H1 (cell line): ENCODE measurements at regions not wholly inside any gene's neighbourhood (a gene's known extent, or its start where the extent isn't known, plus 50 kb on each side); places are given as distances from the start of the nearest gene placed in this dataset.

Experiments
- CTCF ChIA-PET: fragments of 300-600 bp; sonication (Branson Sonifier 250); formaldehyde crosslinking; loops from one replicate; lab custom pipeline; 2021; ENCODE audit not compliant: partially characterized antibody; lab: Charles Lee
- POLR2A ChIA-PET: fragments of 300-600 bp; sonication (Branson Sonifier 250); formaldehyde crosslinking; loops from one replicate; lab custom pipeline; 2021; ENCODE audit warnings: inconsistent platforms; ENCODE audit not compliant: partially characterized antibody; lab: Charles Lee
- DNase-seq, 2 experiments: peaks; one replicate each; pipeline versions ENCODE4 v3.0.0 to v3.0.0-alpha.2; 2010 to 2022; ENCODE audit warnings: low spot score in 2 of 2, low read depth in 1 of 2, mixed read lengths in 1 of 2
- FAIRE-seq: peaks from 2 replicates; lab custom pipeline; 2011; peaks lifted over from hg19 to GRCh38; lab: Jason Lieb, UNC
- H2AFZ ChIP-seq: 2 replicates; pipeline ENCODE4 v1.8.1; 2012; ENCODE audit warnings: low read length, inconsistent platforms
- H2AK5ac ChIP-seq: 2 replicates; pipeline ENCODE4 v1.6.1; 2013; ENCODE audit warnings: low read depth, low read length
- H2BK120ac ChIP-seq: replicated peaks from 2 replicates; pipeline ENCODE3; 2013; ENCODE audit warnings: low read depth, low read length, inconsistent platforms
- H2BK12ac ChIP-seq: 2 replicates; pipeline ENCODE4 v1.6.1; 2013; ENCODE audit warnings: low read depth, low read length
- H2BK15ac ChIP-seq: 2 replicates; pipeline ENCODE4 v1.6.1; 2013; ENCODE audit warnings: low read length
- H2BK20ac ChIP-seq: 2 replicates; pipeline ENCODE4 v1.6.1; 2013; ENCODE audit warnings: low read length
- H2BK5ac ChIP-seq: 2 replicates; pipeline ENCODE4 v1.6.1; 2013; ENCODE audit warnings: low read depth, low read length
- H3K14ac ChIP-seq: 2 replicates; pipeline ENCODE4 v1.6.1; 2013; ENCODE audit warnings: inconsistent platforms; ENCODE audit not compliant: insufficient read length
- H3K18ac ChIP-seq: 2 replicates; pipeline ENCODE4 v1.6.1; 2013; ENCODE audit warnings: low read length; ENCODE audit errors: extremely low read depth
- H3K23ac ChIP-seq: 2 replicates; pipeline ENCODE4 v1.6.1; 2013; ENCODE audit warnings: inconsistent platforms; ENCODE audit not compliant: insufficient read length
- H3K23me2 ChIP-seq: 2 replicates; pipeline ENCODE4 v1.6.1; 2013; ENCODE audit warnings: low read depth, low read length
- H3K27ac ChIP-seq: 2 replicates; pipeline ENCODE4 v1.6.1; 2011; ENCODE audit warnings: low read depth, low read length, inconsistent platforms
- H3K27me3 ChIP-seq, 4 experiments: replicated peaks in 1 of 4; 1 replicate in 1 of 4; 2 replicates in 3 of 4; pipeline versions ENCODE4 v1.6.1 to v1.8.1; 2011 to 2013; ENCODE audit warnings: low read length in 3 of 4, mild to moderate bottlenecking in 3 of 4, inconsistent platforms in 2 of 4, mixed read lengths in 2 of 4, moderate library complexity in 1 of 4; ENCODE audit not compliant: control insufficient read depth in 3 of 4, insufficient read depth in 3 of 4; ENCODE audit errors: extremely low read depth in 1 of 4
- H3K36me3 ChIP-seq, 4 experiments: 2 replicates each; pipeline versions ENCODE4 v1.6.1 to v1.8.1; 2011 to 2013; ENCODE audit warnings: mild to moderate bottlenecking in 4 of 4, low read length in 3 of 4, moderate library complexity in 2 of 4, control low read depth in 1 of 4, inconsistent platforms in 1 of 4; ENCODE audit not compliant: insufficient read depth in 4 of 4, control insufficient read depth in 2 of 4
- H3K4ac ChIP-seq: replicated peaks from 2 replicates; pipeline ENCODE3; 2013; ENCODE audit warnings: low read length, low read depth, mixed read lengths, inconsistent platforms; ENCODE audit not compliant: insufficient read length
- H3K4me1 ChIP-seq, 4 experiments: replicated peaks in 1 of 4; 1 replicate in 1 of 4; 2 replicates in 3 of 4; pipeline versions ENCODE4 v1.6.1 to v1.8.1; 2011 to 2013; ENCODE audit warnings: low read length in 3 of 4, inconsistent platforms in 2 of 4, mixed read lengths in 1 of 4; ENCODE audit not compliant: insufficient read depth in 4 of 4, control insufficient read depth in 3 of 4
- H3K4me2 ChIP-seq, 2 experiments: 2 replicates each; pipeline versions ENCODE4 v1.6.1 to v1.8.1; 2011 to 2013; ENCODE audit warnings: low read depth in 2 of 2, low read length in 2 of 2, control low read depth in 1 of 2, inconsistent platforms in 1 of 2, mild to moderate bottlenecking in 1 of 2; ENCODE audit not compliant: insufficient read depth in 1 of 2
- H3K4me3 ChIP-seq, 4 experiments: fragments of 200-600, 300-600 bp in 1 of 4; sonication (generic), shearing (Covaris generic), sonication (Bioruptor Twin) in 1 of 4; 2 replicates each; pipeline versions ENCODE4 v1.5.1 to v1.8.1; 2011 to 2016; ENCODE audit warnings: low read length in 4 of 4, low read depth in 3 of 4, control low read depth in 2 of 4, inconsistent platforms in 2 of 4, mild to moderate bottlenecking in 2 of 4, mixed read lengths in 1 of 4, moderate library complexity in 1 of 4; ENCODE audit not compliant: insufficient read depth in 2 of 4; ENCODE audit errors: extremely low read depth in 1 of 4
- H3K56ac ChIP-seq: replicated peaks from 2 replicates; pipeline ENCODE3; 2013; ENCODE audit warnings: low read depth, mild to moderate bottlenecking, mixed read lengths, low read length, inconsistent platforms; ENCODE audit not compliant: insufficient read length
- H3K79me1 ChIP-seq: 2 replicates; pipeline ENCODE4 v1.6.1; 2013; ENCODE audit warnings: low read depth, low read length, control low read depth
- H3K79me2 ChIP-seq, 2 experiments: 2 replicates each; pipeline versions ENCODE4 v1.6.1 to v1.8.1; 2012 to 2013; ENCODE audit warnings: low read length in 2 of 2, mild to moderate bottlenecking in 2 of 2, inconsistent platforms in 1 of 2; ENCODE audit not compliant: insufficient read depth in 2 of 2, control insufficient read depth in 1 of 2
- H3K9ac ChIP-seq, 4 experiments: replicated peaks in 1 of 4; 1 replicate in 1 of 4; 2 replicates in 3 of 4; pipeline versions ENCODE4 v1.6.1 to v1.8.1; 2011 to 2013; ENCODE audit warnings: low read depth in 3 of 4, low read length in 3 of 4, control low read depth in 2 of 4, mild to moderate bottlenecking in 2 of 4, moderate library complexity in 2 of 4, inconsistent platforms in 1 of 4; ENCODE audit errors: extremely low read depth in 1 of 4
- H3K9me3 ChIP-seq, 2 experiments: 2 replicates each; pipeline versions ENCODE4 v1.6.1 to v1.8.1; 2012 to 2013; ENCODE audit warnings: mild to moderate bottlenecking in 2 of 2, moderate library complexity in 2 of 2, control low read depth in 1 of 2, inconsistent platforms in 1 of 2, low read depth in 1 of 2, low read length in 1 of 2, mixed read lengths in 1 of 2; ENCODE audit not compliant: insufficient read depth in 2 of 2
- H4K20me1 ChIP-seq, 2 experiments: replicated peaks in 1 of 2; 2 replicates each; pipeline versions ENCODE3 to v1.8.1; 2011 to 2013; ENCODE audit warnings: inconsistent platforms in 2 of 2, low read length in 2 of 2, mild to moderate bottlenecking in 1 of 2; ENCODE audit not compliant: insufficient read depth in 2 of 2, control insufficient read depth in 1 of 2
- H4K5ac ChIP-seq: 2 replicates; pipeline ENCODE4 v1.6.1; 2013; ENCODE audit warnings: low read length, low read depth, mixed read lengths, inconsistent platforms; ENCODE audit not compliant: insufficient read length
- H4K8ac ChIP-seq: 2 replicates; pipeline ENCODE4 v1.8.0; 2013; ENCODE audit warnings: mild to moderate bottlenecking, moderate library complexity, low read length, inconsistent platforms; ENCODE audit not compliant: insufficient read depth; ENCODE audit errors: extremely low read depth
- H4K91ac ChIP-seq: replicated peaks from 2 replicates; pipeline ENCODE3; 2013; ENCODE audit warnings: low read length, mixed read lengths, inconsistent platforms; ENCODE audit not compliant: insufficient read length
- EZH2 ChIP-seq: fragments of 200-600 bp; sonication (generic); IDR thresholded peaks from 2 replicates; pipeline ENCODE4 v1.7.1; 2012; ENCODE audit warnings: low read depth, mild to moderate bottlenecking, moderate library complexity, low read length, inconsistent platforms; ENCODE audit not compliant: severe bottlenecking
- TAF1 ChIP-seq: IDR thresholded peaks from 2 replicates; pipeline ENCODE4 v1.6.1; 2011; ENCODE audit warnings: mild to moderate bottlenecking, low read depth, low read length
- TCF12 ChIP-seq: IDR thresholded peaks from 2 replicates; pipeline ENCODE4 v1.6.1; 2011; ENCODE audit warnings: low read depth, mild to moderate bottlenecking, low read length
- WGBS, 2 experiments: shearing (Covaris generic) in 1 of 2; methylation state at CpG; one replicate each; pipeline versions ENCODE4 v1.1.6 to v1.1.7; 2013 to 2015; ENCODE audit warnings: low lambda C conversion rate in 2 of 2, mixed read lengths in 2 of 2, inconsistent platforms in 1 of 2, low coverage in 1 of 2, missing lambda C conversion rate in 1 of 2; ENCODE audit not compliant: insufficient replicate concordance in 2 of 2, insufficient coverage in 1 of 2, insufficient read length in 1 of 2; ENCODE audit errors: extremely low coverage in 1 of 2, missing lambda C conversion rate in 1 of 2; 5-methylcytosine and 5-hydroxymethylcytosine counted together

GRCh38 chr18:10352671-10353070 lies 101.8 kb upstream of the APCDD1 start:
- Histone ChIP-seq H2BK15ac (no peak overlapping the region), H2BK20ac (no peak overlapping the region), H4K8ac (no peak overlapping the region), H2BK5ac (no peak overlapping the region), H3K79me1 (no peaks in the 10 kb centered on the region), H3K79me2 (no peaks in the 10 kb centered on the region), H4K20me1 (no peaks in the 10 kb centered on the region), H3K18ac (no peak overlapping the region), H3K4me2 (no peak overlapping the region), H3K14ac (no peak overlapping the region), H2AK5ac (no peak overlapping the region), H3K23ac (no peak overlapping the region), H2BK12ac (no peak overlapping the region), H3K4me1 (no peaks in the 10 kb centered on the region), H3K36me3 (no peaks in the 10 kb centered on the region), H3K27ac (no peak overlapping the region), H2AFZ (no peak overlapping the region), H3K27me3 (no peaks in the 10 kb centered on the region), H3K9me3 (no peaks in the 10 kb centered on the region), H4K5ac (no peak overlapping the region), H3K4ac (no peak overlapping the region), H3K9ac (no peak overlapping the region), H3K4me3 (no peak overlapping the region), H4K91ac (no peak overlapping the region), H2BK120ac (no peak overlapping the region), H3K56ac (no peak overlapping the region), H3K23me2 (no peaks in the 10 kb centered on the region)
- ChIA-PET CTCF (no interaction called here), POLR2A (no interaction called here)
- WGBS, 2 experiments: 87% methylated on average over 2 of the region's 2 CpGs; no CpG with 5 or more reads in 1 of the 2 experiments
- DNase-seq: no peak
- TF ChIP-seq TAF1 (no peak), EZH2 (no peak), TCF12 (no peak)
- no peak for FAIRE-seq
